Central memory CD4-positive, alpha-beta T cell (primary cell): ENCODE measurements at regions not wholly inside any gene's neighbourhood (a gene's known extent, or its start where the extent isn't known, plus 50 kb on each side); places are given as distances from the start of the nearest gene placed in this dataset.

Experiments
- DNase-seq: peaks from one replicate; pipeline ENCODE4 v3.0.0; 2022

DNA sequence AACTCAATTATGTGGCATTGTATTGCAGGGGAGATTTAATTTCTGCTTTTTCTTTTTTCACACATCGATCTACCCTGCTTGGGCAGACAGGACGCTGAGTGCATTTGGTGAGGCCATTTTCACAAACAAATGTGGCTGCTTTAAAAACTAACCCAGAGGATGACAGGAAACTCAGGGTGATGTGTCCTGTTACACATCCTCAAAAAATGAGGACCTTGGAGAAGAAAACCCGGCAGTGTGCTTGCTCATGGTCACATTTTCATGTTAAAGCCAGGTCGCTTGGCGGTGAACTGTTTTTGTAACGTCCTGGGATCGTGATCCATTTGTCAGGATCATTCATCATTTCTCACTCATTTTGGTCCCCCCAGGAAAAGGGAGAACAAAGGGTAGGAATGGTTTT, 478.3 kb upstream of the ADAMTS16 start:
- DNase-seq: no peak

GRCh38 chr5:4662756-4663155, 477.4 kb upstream of the ADAMTS16 start:
- DNase-seq: no peak

GRCh38 chr5:4665911-4666310, 474.2 kb upstream of the ADAMTS16 start:
- no peak for DNase-seq

DNA sequence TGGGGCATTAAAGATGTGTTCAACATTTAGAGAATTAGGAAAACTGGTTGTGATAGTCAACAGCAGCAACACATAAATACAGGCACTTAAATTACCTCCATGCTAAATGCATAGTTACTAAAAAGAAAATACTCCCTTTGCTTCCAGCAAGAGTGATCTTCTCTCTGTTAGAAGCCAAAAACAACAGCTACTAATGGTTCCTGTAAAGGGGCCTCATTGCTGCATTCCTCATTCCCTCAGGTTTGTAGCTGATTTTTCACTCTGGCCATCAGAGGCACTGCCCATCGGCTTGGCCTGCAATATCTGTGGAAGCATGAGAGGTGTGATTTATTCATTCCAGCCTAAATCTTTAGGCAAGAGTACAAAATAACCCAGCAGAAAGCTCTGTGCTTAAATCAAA, 466.0 kb upstream of the ADAMTS16 start:
- no peak for DNase-seq

DNA sequence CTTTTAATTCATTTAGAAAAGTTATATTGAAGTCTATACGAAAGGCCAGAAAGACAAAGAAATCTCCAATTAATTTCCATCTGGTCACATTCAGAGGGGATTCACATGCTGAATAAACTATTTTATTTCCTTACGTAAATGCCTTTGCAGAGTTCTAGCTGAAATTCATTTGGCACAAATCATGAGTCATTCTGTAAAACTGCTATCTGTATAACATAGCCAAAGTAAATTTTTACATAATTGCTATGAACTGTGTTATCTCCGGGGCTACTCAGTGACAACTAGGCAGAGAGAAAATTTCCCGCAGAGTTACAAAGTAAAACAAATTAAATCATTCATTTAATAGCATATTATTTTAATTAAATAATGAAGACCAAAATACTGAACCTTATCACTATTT, 463.2 kb upstream of the ADAMTS16 start:
- DNase-seq: no peak

DNA sequence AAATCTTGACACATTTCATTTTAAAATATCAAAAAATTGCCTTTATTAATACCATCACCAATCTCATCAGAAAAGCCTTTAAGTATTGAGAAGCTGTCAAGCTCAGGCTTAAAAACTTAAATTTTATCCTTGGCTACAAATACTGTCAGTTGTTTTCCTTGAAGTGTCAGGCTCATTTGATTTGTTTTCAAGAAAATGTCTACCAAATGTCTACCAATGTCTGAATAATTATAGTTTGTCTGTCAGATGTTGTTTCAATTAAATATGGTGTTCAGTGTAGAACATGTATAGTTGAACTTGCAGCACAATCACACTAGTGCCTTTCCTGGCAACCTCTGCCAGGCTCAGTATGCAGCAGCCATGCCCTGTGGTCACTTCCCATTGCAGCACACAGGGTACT, 455.2 kb upstream of the ADAMTS16 start:
- no peak for DNase-seq

DNA sequence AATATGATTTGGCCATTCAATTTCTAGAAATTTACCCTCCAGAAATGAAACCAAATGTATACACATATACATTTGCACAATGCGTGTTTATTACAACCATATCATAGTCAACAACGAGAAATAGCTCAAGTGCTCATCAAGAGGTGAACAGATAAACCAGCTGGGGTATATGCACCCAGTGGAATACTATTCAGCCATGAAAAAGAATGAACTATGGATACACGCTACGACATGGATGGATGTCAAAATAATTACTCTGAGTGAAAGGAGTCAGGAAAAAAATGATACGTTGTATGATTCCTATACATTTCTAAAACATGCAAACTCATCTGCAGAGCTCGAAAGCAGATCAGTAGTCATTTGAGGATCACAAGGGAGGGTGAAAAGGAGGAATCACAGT, 441.5 kb upstream of the ADAMTS16 start:
- DNase-seq: no peak

- DNase-seq: no peak
These were observed 440.5 kb upstream of the ADAMTS16 start for GRCh38 chr5:4699592-4699991.

- DNase-seq: no peak
These were observed 440.1 kb upstream of the ADAMTS16 start for GRCh38 chr5:4700069-4700468.

DNA sequence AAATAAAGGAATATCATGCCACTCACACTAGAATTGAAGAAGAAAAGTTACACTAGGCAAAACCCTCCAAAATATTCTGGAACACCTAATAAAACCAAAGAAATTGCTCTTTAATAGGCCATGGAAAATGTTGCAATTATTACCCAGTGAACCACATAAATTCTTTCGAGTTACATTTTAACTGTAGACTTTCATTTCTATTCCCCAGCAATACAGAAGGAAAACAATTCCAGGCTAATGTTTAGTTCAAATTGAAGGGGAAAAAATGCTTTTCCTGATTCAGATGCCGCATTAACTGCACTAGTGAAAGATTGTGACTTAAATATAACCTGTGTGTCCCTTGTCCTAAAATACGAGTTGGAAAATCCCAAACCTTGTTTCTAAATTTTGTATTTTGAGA, 439.3 kb upstream of the ADAMTS16 start:
- no peak for DNase-seq

DNA sequence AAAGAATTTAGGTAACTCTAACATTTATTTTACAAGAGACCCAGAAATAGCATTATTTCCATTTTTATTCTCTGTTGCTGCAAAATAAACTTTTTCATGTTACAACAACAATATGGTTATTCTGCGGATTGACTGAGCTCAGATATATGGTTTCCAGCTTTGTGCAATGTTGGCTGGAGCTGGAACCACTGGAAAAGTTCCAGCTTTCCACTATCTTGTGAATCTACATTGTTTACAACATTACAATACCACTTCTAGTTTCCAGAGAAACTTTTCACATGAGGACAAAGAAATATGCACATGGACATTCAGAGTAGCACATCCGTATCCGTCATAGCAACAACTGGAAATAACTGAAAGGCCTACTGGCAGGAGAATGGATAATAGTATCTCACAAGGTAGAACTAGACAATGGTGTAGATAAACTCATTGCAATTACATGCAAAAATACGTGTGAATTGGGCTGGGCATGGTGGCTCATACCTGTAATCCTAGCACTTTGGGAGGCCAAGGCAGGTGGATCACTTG, 436.1 kb upstream of the ADAMTS16 start:
- DNase-seq: no peak

DNA sequence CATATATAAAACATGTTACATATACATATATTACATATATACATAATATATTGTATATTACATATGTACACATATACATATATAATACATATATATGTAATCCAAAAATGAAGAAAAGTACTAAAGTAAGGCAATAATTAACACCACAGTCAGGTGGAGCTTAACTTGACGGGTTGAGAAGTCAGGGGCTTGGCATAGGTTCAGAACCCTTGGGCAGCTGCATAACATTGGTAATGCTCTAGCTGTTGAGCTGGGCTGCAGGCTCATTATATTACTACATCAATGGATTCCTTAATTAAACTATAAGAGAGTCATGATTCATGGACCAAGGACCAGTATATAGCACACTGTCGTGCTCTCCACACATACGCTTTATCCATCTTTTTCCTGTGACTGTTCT, 435.2 kb upstream of the ADAMTS16 start:
- DNase-seq: no peak

DNA sequence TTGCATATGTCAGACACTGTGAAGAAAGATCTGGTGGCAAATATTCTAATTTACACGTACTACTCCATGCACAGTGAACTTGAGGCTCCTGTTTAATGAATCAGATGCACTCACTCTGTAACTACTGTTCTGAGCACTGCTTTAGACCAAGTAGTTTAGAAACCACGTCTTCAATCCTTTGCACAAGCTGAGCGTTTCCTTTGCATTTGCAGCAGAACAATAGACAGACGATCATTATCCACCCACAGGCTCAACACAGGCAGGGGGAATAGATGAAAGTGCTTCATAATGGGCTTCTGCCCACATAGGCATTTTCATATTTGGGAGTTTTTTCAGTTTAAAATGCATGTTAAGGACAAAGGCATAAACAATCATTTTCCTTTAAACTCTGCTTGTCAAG, 423.3 kb upstream of the ADAMTS16 start:
- DNase-seq: no peak

DNA sequence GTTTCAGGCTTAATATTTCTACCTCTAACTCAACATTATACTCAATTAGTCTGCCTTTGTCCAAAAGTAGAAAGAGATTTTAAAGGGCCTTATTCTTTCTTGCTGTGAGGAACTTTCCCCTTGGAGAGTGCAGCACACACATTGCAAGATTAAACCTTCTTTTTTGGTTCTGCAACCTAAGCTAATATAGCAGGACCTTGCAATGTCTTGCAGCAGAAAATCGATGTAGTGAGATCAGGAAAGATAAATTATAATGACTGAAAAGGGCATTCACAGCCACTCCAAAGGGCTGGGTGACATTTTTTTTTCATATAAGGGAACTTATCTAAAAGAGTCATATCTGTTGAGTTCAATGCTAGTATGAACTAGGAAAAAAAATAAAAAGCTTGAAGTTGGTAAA, 422.7 kb upstream of the ADAMTS16 start:
- no peak for DNase-seq

- DNase-seq: no peak
These were observed 419.3 kb upstream of the ADAMTS16 start for GRCh38 chr5:4720831-4721230.

- no peak for DNase-seq
These were observed 417.2 kb upstream of the ADAMTS16 start for GRCh38 chr5:4722886-4723285.

DNA sequence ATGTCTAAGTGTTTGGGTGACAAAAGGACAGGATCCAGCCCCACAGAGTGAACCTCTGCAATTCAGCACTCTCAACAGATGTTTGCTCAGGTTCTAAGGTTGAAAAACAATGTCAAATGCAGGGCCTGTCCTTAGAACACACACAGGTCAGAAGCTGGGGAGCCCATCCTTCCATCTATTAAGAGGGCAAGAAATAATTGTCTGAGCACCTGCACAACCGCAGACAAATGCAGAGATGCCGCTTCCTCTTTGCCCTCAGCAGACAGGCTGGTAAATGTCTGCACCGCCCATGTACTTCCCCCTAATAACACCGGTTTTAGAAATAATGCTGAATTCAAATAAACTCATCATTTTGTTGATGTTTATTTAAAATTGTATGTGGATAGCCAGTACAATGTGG, 414.5 kb upstream of the ADAMTS16 start:
- no peak for DNase-seq

DNA sequence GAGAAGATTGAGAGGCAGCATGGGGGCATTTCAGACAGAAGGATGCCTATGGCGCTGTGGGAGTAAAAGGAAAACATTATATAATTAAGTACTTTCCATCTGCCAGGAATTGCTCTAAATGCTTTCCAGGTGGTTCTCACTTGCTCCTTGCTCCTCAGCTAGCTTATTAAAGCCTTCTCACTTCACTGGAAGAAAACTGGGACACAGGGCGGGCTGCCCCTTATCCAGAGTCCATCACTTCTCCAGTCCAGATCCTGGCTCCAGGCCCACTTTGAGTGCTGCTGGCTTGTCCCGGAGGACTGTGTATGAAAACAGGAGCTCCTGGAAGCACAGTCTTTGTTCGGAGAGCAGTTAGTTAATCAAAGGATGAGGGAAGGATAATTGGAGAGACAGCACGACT, 409.9 kb upstream of the ADAMTS16 start:
- no peak for DNase-seq

GRCh38 chr5:4734348-4734747, 405.8 kb upstream of the ADAMTS16 start:
- no peak for DNase-seq

DNA sequence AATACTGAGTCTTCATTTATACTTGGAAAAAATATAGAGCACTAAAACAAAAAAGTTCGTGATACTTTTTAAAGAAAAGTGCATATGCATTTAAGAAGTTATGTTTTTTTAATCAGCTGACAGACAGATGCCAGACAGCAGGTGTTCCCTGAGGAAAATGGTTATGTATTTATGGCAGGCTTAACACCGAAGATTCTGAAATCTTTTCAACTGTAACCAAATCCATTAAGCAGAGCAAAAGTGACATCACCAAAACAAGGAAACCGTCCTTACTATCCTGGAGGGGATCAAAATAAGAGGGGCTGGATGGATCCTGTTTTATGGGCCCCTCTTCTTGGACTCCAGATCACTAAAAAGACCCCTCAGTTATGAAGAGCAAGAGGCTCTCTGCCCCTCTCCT, 404.9 kb upstream of the ADAMTS16 start:
- no peak for DNase-seq

GRCh38 chr5:4737868-4738267, 402.3 kb upstream of the ADAMTS16 start:
- DNase-seq: no peak

DNA sequence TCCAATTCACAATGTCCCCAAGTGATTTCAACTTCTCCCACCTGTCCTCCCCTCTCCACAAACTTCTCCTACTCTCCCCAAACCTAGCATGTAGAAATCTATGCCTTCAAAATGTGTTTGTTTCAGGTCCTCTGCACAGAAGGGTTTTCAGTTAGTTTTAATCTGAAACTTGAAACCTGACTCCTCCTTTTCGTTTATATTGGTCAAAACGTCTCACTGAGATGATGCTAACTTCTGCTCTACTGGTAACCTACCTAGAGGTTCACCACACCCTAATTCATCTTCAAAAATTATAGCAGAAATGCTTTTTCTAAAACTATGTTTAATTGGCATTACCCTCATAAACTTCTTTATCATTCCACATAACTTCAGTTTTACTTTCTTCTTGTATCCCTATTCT, 401.8 kb upstream of the ADAMTS16 start:
- DNase-seq: no peak

DNA sequence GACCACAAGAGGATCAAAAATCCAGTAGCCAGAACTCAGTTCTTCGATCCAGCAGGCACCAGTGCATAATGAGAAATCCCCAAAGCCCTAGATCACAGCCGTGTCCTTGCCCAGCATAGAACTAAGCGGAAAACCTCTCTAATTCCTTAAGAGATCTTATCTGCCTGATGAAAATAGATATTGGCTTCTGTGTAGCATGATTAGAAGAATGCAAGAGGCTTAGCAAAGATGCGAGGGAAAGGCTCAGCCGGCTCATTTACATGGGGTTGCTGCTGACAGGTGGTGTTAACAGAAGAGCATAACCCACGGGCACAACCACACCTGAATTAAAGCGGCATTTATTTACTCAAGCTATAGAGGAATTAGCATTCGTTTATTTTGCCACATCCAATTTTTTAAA, 400.0 kb upstream of the ADAMTS16 start:
- no peak for DNase-seq

DNA sequence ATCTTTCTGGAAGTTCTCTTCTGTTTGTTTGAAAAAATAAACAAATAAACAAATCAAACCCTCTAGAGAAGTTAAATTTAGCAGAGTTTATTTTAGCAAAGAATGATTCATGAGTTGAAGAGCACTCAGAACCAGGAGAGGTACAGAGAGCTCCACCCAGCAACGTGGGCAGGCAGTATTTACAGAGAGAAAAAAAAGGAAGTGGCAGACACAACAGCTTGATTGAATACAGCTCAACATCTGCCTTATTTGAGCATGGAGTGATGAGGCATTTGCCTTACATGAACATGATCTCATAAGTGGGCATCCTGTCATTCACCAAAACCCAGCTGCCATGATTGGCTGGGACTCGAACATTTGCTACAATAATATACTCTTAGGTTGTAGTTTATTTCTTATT, 381.6 kb upstream of the ADAMTS16 start:
- DNase-seq: no peak

GRCh38 chr5:4758996-4759395, 381.1 kb upstream of the ADAMTS16 start:
- no peak for DNase-seq

- no peak for DNase-seq
These were observed 377.8 kb upstream of the ADAMTS16 start for GRCh38 chr5:4762316-4762715.
